Stimulated activated CD8-positive, alpha-beta memory T cell treated with anti-CD3 and anti-CD28 coated beads, Interleukin-7, amount 100 ng/mL, for 1 hour (primary cell): ENCODE measurements at regions not wholly inside any gene's neighbourhood (a gene's known extent, or its start where the extent isn't known, plus 50 kb on each side); places are given as distances from the start of the nearest gene placed in this dataset.

ENCODE experiments used
- DNase-seq, 2 donors: peaks; one replicate each; pipeline ENCODE4 v3.0.0-alpha.2; 2020; ENCODE audit warnings: low read depth in 2 of 2

DNA sequence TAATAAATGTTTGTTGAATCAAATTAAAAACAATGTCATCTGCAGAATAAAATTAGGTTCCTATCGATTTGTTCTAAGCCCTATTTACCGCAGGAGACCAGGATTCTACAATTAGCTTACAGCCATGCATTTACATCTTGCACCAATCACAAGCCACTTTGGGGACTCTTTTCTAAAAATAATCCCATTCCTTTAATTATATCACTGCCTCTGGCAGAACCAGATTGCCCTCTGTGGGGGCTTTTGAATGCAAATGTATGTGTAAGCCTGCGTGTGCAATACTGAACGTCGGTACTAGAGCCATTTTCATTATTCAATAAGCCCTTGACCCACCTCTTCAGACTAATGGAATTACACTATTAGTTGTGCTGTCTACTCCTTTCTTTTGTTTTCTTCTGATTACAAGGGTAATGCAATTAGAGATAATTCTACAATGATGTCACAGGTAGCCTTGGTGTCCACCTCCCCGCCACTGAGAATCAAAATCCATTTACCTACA, 391.3 kb upstream of the XYLT1 start:
- DNase-seq: no peak

GRCh38 chr16:17858061-17858460, 387.3 kb upstream of the XYLT1 start:
- DNase-seq: no peak

DNA sequence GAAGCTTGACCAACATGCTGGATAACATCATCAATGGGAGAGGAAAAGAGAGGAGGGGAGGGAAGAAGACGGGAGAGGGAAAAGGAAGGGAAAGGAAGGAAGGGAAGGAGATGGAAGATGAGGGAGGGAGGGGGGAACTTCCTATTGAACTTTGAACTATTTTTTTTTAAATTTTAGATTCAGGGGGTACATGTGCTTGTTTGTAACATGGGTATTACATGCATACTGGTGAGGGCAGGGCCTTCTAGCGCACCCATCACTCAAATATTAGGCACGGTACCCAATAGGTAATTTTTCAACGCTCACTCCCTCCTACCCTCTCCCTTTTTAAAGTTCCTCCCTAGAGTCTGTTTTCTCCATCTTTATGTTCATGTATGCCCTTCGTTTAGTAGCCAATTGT, 383.2 kb upstream of the XYLT1 start:
- DNase-seq: no peak

DNA sequence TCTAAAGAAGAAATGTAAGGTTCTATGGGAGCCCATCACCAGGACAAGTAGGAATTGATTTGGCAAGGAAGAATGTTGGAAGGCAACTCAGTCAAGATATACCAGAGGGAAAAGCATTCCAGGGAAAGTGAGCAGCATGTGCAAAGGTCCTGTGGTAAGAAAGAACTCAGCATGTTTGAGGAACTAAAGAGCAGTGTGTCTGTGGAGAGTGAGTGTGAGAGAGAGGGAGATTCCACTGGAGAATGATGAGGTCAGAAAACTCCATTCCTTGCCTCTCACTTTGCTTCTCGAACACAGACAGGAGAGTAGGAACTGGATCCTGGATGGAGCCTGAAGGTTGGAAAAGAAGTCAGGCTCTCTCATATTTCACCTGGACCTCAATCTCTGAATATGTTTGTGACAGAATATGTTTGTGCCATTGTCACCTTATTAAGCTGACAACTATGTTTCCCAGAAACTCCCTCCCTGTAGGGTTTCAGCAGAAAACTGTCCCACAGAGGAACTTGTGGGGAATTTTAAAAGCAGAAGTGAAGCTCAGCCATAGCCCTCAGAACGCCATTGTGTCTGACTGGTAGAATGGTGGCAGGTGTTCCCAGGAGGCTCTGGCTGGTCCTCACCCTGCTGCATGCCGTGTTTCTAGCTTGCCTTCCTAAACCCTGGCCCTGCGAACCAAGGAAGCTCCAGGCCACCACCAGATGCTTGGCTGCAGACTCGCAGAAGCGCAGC, 382.4 kb upstream of the XYLT1 start:
- no peak for DNase-seq

DNA sequence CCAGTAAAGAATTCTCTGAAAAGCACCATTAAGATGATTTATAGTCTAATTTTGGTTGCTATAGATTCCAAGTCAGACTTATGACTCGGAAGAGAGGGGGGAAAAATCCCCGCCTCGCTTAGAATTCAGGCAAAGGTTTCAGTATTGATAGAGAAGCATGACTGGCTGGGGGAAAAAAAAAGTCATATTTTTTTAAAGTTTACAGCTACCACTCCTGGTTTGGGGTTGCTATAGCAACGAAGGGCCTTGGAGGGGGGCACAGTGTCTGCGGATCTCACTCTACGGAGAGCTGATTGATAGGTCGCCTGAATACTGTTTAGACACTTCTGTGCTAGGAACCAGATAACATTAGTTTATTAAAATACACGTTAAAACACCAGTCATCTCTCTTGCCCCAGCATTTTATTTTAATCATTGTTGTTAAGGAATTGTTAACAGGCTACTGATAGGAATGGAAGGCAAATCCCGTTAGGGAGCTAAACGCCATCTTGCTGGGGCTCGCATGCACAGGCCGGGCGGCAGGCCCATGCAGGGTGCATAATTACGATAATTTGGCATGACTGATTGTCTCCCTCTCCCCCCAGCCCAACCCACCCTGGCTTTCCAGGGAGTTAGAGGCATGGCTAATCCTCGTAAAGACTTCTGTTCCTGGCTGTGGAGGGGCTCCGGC, 380.0 kb upstream of the XYLT1 start:
- DNase-seq: no peak

- DNase-seq: no peak
Observed at GRCh38 chr16:17847234-17847795, 376.6 kb upstream of the XYLT1 start.

DNA sequence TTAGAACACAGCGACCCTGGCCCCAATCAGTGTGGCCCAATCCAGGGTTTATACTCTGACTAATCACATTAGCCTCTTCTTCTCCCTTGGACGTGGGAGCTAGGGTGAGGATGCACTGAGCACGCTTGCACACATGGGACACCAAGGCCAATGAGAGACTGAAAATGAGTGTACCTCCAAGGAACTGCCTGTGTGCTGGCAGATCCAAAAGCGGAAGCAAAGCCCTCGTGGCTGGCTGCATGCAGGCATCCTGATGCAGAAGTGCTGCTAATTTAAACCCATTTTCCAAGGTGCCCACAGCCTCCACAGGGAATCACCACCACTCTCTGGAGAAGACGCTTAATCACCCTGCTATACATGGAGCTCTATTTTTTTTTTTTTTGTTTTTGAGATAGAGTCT, 375.3 kb upstream of the XYLT1 start:
- DNase-seq: no peak

- no peak for DNase-seq
Observed at GRCh38 chr16:17845031-17845430, 374.3 kb upstream of the XYLT1 start.

- no peak for DNase-seq
Observed at GRCh38 chr16:17843905-17844304, 373.1 kb upstream of the XYLT1 start.

DNA sequence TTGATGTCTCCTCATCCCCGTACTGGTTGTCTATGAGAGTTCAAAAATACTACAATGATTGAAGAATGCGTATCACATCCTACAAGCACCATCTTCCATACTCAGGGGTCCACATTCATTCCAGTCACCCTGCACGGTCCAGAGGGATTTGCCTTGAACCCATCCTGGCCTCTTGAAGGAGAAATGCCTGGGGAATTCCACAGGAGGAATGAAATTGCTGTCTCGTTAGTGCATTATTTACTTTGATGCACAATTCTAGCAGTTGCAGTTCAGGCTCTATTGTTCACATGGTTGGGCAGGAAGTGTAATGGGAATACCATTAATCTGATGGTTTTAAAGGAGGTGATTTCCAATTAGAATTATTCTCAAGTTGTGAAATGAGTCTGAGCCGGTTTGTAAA, 369.1 kb upstream of the XYLT1 start:
- no peak for DNase-seq

GRCh38 chr16:17839272-17839671, 368.5 kb upstream of the XYLT1 start:
- no peak for DNase-seq

- DNase-seq: no peak
Observed at GRCh38 chr16:17836868-17837602, 366.3 kb upstream of the XYLT1 start.

DNA sequence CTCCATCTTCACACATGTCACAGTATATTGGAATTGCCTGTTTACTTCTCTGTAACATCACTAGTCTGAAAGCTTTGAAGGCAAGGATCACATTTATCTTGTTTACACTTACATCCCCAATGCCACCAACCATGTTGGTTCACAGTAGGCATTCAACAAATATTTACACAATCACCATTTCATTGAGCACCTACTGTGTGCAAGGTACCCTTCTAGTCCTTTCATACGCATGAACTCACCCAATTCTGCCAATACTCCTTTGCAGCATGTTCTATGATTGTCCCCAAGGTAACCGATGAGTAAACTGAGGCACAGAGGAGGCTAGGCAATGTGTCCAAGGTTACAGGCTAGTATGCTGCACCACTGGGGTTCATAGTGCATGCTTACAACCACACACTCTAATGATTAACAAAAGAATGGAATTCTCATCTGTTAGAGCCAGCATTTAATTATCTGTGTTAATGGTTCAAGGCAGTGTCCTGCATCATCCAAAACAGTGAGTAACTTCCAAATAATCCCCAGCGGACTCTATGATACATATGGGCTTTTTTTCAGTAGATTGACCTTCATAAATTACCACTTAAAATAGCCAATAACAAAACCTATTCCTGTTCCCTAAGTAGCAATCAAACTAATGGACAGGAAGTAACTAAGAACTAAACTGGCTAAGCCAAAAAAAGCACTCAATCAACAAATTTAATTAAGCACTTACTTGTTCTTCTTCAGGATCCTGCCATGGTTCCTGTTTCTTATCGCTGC, 364.5 kb upstream of the XYLT1 start:
- DNase-seq: no peak

DNA sequence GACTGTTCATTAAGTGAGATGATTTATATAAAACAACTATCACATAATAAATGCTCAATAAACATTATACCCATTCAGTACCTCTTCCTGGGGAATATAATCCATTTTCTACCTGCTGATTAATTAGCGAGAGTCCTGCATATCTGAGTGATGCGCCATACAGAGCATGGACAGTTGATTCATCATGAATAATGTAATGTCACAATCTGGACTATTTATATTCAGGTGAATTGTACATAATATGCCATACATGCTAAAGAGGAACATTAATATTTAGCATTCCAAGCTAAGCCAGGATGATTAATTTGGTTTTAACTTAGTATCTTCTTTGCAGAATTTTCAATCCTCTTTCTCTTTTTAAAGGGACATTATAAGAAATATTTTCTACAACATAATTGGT, 362.0 kb upstream of the XYLT1 start:
- no peak for DNase-seq

DNA sequence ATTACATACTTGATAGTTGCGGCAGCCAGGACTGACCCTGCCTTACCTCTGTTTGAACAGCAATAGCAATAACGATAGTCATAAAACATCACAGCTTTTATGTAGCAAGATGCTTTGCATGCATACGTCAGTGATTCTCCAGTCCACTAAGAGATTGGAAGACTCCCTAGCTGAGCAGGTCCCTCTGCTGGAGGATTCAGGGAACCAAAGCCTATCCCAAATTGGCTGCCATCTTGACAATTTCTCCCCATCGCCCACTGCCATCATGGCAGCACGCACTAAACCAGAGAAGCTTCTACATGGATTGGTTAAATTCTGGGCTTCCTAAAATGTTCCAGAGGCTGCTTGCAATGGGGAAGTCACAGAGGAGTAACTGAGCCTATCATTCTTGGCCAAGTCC, 360.6 kb upstream of the XYLT1 start:
- no peak for DNase-seq

DNA sequence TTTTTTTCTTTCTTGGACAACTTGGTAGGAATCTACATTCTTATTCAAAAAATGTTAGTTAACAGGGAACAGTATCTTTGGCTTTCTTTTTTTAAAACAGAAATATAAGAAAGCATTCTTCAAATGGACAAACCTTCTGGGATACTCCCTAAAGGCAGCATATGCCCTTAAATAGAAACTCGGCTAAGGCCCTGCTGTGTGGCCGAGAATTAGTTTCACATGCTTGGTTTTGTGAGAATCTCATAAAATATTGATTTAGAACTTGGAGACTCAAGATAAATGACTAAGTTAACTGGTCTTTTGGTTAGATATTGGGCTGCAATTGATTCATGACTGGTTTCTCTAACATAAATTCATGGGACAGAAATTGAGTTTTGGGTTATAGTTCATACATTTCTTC, 359.9 kb upstream of the XYLT1 start:
- DNase-seq: no peak

- DNase-seq: no peak
Observed at GRCh38 chr16:17829811-17830210, 359.1 kb upstream of the XYLT1 start.

DNA sequence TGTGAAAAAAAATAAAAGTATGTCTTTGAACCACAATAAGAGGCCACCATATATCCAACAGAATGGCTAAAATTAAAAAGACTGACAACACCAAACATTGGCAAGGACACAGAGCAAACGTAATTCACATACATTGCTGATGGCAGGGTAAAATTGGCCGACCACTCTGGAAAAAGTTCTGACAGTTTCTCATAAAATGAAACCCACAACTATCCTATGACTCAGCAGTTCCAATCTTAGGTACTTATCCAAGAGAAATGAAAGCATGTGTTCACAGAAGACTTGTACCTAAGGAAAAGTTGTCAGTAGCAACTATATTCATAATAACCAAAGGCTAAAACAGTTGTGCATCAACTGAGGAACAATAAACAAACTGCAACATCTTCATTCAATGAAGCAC, 357.3 kb upstream of the XYLT1 start:
- no peak for DNase-seq

DNA sequence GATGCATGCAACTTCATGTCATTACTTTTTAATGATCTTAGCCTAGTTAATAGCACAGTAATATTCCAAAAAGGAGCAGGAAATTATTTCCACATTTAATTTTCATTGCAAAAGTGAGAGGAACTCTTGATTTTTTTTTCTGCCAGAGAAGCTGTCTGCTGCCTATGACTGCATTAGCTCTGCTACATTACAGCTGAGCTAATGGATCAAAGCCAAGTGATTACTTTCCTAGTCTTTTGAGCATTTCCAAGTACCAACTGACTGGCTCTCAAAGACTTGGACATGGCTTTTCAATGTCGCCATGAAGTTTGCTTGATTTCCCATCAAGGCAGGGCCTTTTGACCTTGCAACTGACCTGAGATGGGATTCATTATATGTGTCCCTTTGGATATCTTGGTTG, 356.6 kb upstream of the XYLT1 start:
- no peak for DNase-seq

- no peak for DNase-seq
Observed at GRCh38 chr16:17817943-17818342, 347.2 kb upstream of the XYLT1 start.

DNA sequence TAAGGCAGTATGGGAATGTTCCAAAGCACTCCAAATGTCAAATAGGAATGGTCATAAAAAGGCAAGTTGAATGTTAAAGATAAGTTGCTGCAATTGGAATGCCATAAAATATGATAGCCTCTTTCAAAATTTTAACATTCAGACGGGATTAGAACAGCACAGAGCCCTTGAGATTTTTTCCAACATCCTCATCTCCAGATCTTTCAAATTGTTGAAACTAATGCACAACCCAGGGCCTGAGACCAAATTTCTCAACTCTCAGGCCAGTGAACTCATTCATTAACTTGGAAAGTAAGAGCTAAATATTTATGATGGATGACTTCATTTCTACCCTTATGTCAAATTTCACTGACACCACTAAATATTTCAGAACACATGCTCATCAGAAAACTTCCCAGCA, 346.5 kb upstream of the XYLT1 start:
- no peak for DNase-seq

DNA sequence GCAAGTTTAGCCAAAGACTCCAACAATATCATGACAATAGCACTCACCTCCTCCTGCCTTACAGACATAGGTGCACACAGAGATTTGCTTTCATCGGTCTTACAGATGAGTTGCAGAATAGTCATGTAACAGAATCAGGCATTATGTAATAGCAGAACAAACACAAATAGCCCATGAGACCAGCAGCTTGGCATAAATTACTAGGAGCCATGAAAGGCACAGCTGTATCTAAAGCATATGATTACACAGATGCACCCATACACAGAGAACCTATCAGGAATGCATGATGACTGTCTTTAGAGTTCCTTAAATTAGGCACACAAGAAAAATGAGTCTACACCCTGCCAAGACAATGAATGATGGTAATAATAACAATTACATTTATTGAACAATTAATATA, 342.0 kb upstream of the XYLT1 start:
- DNase-seq: no peak
